NCI-H2196 (cell line): ENCODE measurements at regions not wholly inside any gene's neighbourhood (a gene's known extent, or its start where the extent isn't known, plus 50 kb on each side); places are given as distances from the start of the nearest gene placed in this dataset.
A peak's percentile ranks its signal among the peaks of the same experiment; 100 is the strongest.
"Not testable (repeated sequence)": the region's sequence is repeated elsewhere in the genome, so short reads cannot be mapped to it uniquely, and the experiment has no call there.

ENCODE experiments used
- DNase-seq: peaks from one replicate; lab custom pipeline; 2025; ENCODE audit not compliant: unreplicated experiment; lab: John Stamatoyannopoulos, UW

- no peak for DNase-seq
These were observed 105.0 kb upstream of the PRSS3 start for GRCh38 chr9:33690143-33690933.

- DNase-seq: no peak
These were observed 100.1 kb upstream of the PRSS3 start for GRCh38 chr9:33695299-33695698.

GRCh38 chr9:33695856-33696255 lies 99.5 kb upstream of the PRSS3 start:
- DNase-seq: no peak

GRCh38 chr9:33697171-33697570 lies 98.2 kb upstream of the PRSS3 start:
- no peak for DNase-seq

GRCh38 chr9:33698267-33698666 lies 97.1 kb upstream of the PRSS3 start:
- DNase-seq: no peak

GRCh38 chr9:33700940-33701339 lies 94.4 kb upstream of the PRSS3 start:
- DNase-seq: not testable (repeated sequence)

- no peak for DNase-seq
These were observed 91.8 kb upstream of the PRSS3 start for GRCh38 chr9:33703430-33704102.

- DNase-seq: not testable (repeated sequence)
These were observed 89.9 kb upstream of the PRSS3 start for GRCh38 chr9:33705440-33705839.

- no peak for DNase-seq
These were observed 86.9 kb upstream of the PRSS3 start for GRCh38 chr9:33708441-33708840.

- no peak for DNase-seq
These were observed 86.1 kb upstream of the PRSS3 start for GRCh38 chr9:33709269-33709668.

- DNase-seq: not testable (repeated sequence)
These were observed 83.9 kb upstream of the PRSS3 start for GRCh38 chr9:33711418-33711817.

- DNase-seq: no peak
These were observed 80.4 kb upstream of the PRSS3 start for GRCh38 chr9:33714989-33715388.

GRCh38 chr9:33718987-33719386 lies 76.4 kb upstream of the PRSS3 start:
- DNase-seq: no peak

GRCh38 chr9:33719581-33720374 lies 75.6 kb upstream of the PRSS3 start:
- DNase-seq: peak; percentile 53

- peak; percentile 92 for DNase-seq
These were observed 73.5 kb upstream of the PRSS3 start for GRCh38 chr9:33721674-33722358.

- DNase-seq: no peak
These were observed 73.0 kb upstream of the PRSS3 start for GRCh38 chr9:33722359-33722675.

- no peak for DNase-seq
These were observed 66.7 kb upstream of the PRSS3 start for GRCh38 chr9:33728613-33729012.

GRCh38 chr9:33731142-33731541 lies 64.2 kb upstream of the PRSS3 start:
- no peak for DNase-seq

GRCh38 chr9:33731625-33732024 lies 63.7 kb upstream of the PRSS3 start:
- DNase-seq: no peak

- not testable (repeated sequence) for DNase-seq
These were observed 61.0 kb upstream of the PRSS3 start for GRCh38 chr9:33734247-33734940.
